22Rv1 (cell line): ENCODE measurements at regions not wholly inside any gene's neighbourhood (a gene's known extent, or its start where the extent isn't known, plus 50 kb on each side); places are given as distances from the start of the nearest gene placed in this dataset.

Experiments
- CTCF ChIP-seq: fragments of 450-650 bp; IDR thresholded peaks from 2 replicates; pipeline ENCODE4 v1.5.1; 2017; ENCODE audit warnings: mild to moderate bottlenecking
- ZFX ChIP-seq: fragments of 450-650 bp; IDR thresholded peaks from 2 replicates; pipeline ENCODE4 v1.6.1; 2017; ENCODE audit warnings: antibody characterized with exemption, borderline replicate concordance

- TF ChIP-seq CTCF (no peak), ZFX (no peak)
Measured at GRCh38 chr17:71464241-71464640, 656.6 kb upstream of the SOX9 start.
